ENCODE measurements at regions not wholly inside any gene's neighbourhood (a gene's known extent, or its start where the extent isn't known, plus 50 kb on each side); places are given as distances from the start of the nearest gene placed in this dataset.

- no peak overlapping the region for H3K27ac Mint-ChIP-seq
- Histone ChIP-seq H3K36me3 (ENCODE audit: control insufficient read depth, insufficient read depth, low read length) (no peaks in the 10 kb centered on the region), H3K27me3 (ENCODE audit: control insufficient read depth, insufficient read depth, low read length, poor library complexity, severe bottlenecking) (no peaks in the 10 kb centered on the region), H3K4me1 (ENCODE audit: control insufficient read depth, insufficient read depth, low read length) (no peaks in the 10 kb centered on the region), H3K4me3 (ENCODE audit: low read length) (no peak overlapping the region), H3K9ac (ENCODE audit: extremely low read depth, low read length, poor library complexity, severe bottlenecking) (no peak overlapping the region), H3K9me3 (ENCODE audit: control insufficient read depth, low read length) (peaks cover 26% of the 10 kb centered on the region), H3K27ac (ENCODE audit: low read depth, low read length) (no peak overlapping the region)
- no peak for TF ChIP-seq CTCF (conservative IDR thresholded peaks at IDR 0.05)
- H3K4me3 Mint-ChIP-seq = no peak overlapping the region
- H3K9me3 Mint-ChIP-seq = peaks cover 57% of the 10 kb centered on the region
- no peaks in the 10 kb centered on the region for H3K27me3 Mint-ChIP-seq (ENCODE audit: insufficient read depth)
- DNase-seq = no peak
- peaks cover 6% of the 10 kb centered on the region for H3K36me3 Mint-ChIP-seq (ENCODE audit: low read depth)
- no peaks in the 10 kb centered on the region for H3K4me1 Mint-ChIP-seq
Measured at GRCh38 chr5:62154758-62155157, 151.2 kb upstream of the KIF2A start.

DNA sequence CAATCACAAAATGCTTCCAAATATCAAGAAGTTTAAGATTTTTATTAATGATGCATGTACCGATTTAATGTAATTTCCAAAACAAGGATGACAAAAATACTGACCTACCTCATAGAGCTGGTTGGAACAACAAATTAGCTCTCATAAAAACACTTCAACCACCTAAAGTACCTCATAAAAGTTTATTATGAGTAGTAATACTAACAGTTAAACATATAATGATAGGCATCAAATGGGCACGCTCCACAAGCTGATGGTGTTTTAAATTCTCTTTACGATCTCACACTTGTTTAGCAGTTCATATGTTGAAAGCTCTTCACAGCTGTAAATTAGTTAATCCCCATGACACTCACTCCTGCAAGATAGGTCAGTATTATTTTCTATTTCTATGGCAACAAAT, 150.0 kb upstream of the KIF2A start:
- H3K4me3 ChIP-seq (ENCODE audit: low read length) = no peak overlapping the region
- no peak overlapping the region for H3K27ac ChIP-seq (ENCODE audit: low read depth, low read length)
- peaks cover 26% of the 10 kb centered on the region for H3K9me3 ChIP-seq (ENCODE audit: control insufficient read depth, low read length)
- TF ChIP-seq CTCF (conservative IDR thresholded peaks at IDR 0.05) = no peak
- no peaks in the 10 kb centered on the region for H3K27me3 Mint-ChIP-seq (ENCODE audit: insufficient read depth)
- H3K36me3 Mint-ChIP-seq (ENCODE audit: low read depth) = peaks cover 6% of the 10 kb centered on the region
- no peak overlapping the region for H3K27ac Mint-ChIP-seq
- no peaks in the 10 kb centered on the region for H3K4me1 Mint-ChIP-seq
- H3K9ac ChIP-seq (ENCODE audit: extremely low read depth, low read length, poor library complexity, severe bottlenecking) = no peak overlapping the region
- no peaks in the 10 kb centered on the region for H3K36me3 ChIP-seq (ENCODE audit: control insufficient read depth, insufficient read depth, low read length)
- H3K9me3 Mint-ChIP-seq = peaks cover 57% of the 10 kb centered on the region
- H3K27me3 ChIP-seq (ENCODE audit: control insufficient read depth, insufficient read depth, low read length, poor library complexity, severe bottlenecking) = no peaks in the 10 kb centered on the region
- DNase-seq = no peak
- no peaks in the 10 kb centered on the region for H3K4me1 ChIP-seq (ENCODE audit: control insufficient read depth, insufficient read depth, low read length)
- no peak overlapping the region for H3K4me3 Mint-ChIP-seq
- WGBS, 2 experiments (ENCODE audit: insufficient coverage in 1 of 2, insufficient read length in 1 of 2) = 90 to 94% methylated on average over 2 to 3 of the region's 3 CpGs

GRCh38 chr5:62167561-62168057, 138.4 kb upstream of the KIF2A start:
- Histone ChIP-seq H3K9me3 (ENCODE audit: control insufficient read depth, low read length) (peaks cover 12% of the 10 kb centered on the region), H3K9ac (ENCODE audit: extremely low read depth, low read length, poor library complexity, severe bottlenecking) (no peak overlapping the region), H3K27me3 (ENCODE audit: control insufficient read depth, insufficient read depth, low read length, poor library complexity, severe bottlenecking) (no peaks in the 10 kb centered on the region), H3K36me3 (ENCODE audit: control insufficient read depth, insufficient read depth, low read length) (no peaks in the 10 kb centered on the region), H3K4me3 (ENCODE audit: low read length) (no peak overlapping the region), H3K4me1 (ENCODE audit: control insufficient read depth, insufficient read depth, low read length) (no peaks in the 10 kb centered on the region), H3K27ac (ENCODE audit: low read depth, low read length) (no peak overlapping the region)
- H3K27ac Mint-ChIP-seq = no peak overlapping the region
- TF ChIP-seq CTCF (conservative IDR thresholded peaks at IDR 0.05) = no peak
- H3K36me3 Mint-ChIP-seq (ENCODE audit: low read depth) = no peaks in the 10 kb centered on the region
- WGBS, 2 experiments (ENCODE audit: insufficient coverage in 1 of 2, insufficient read length in 1 of 2) = 84 to 100% methylated on average over 1 to 3 of the region's 3 CpGs
- no peaks in the 10 kb centered on the region for H3K27me3 Mint-ChIP-seq (ENCODE audit: insufficient read depth)
- no peak for DNase-seq
- peaks cover 8% of the 10 kb centered on the region for H3K9me3 Mint-ChIP-seq
- no peak overlapping the region for H3K4me3 Mint-ChIP-seq
- no peaks in the 10 kb centered on the region for H3K4me1 Mint-ChIP-seq
